Gastroesophageal sphincter (tissue), 4 donors: ENCODE measurements at regions not wholly inside any gene's neighbourhood (a gene's known extent, or its start where the extent isn't known, plus 50 kb on each side); places are given as distances from the start of the nearest gene placed in this dataset.
"Not testable (repeated sequence)": the region's sequence is repeated elsewhere in the genome, so short reads cannot be mapped to it uniquely, and the experiment has no call there.

Experiments used
- ATAC-seq: fragments of 150-250 bp; one replicate; pipeline ENCODE4 v1.9.1; 2016; ENCODE audit warnings: mild to moderate bottlenecking, moderate library complexity
- H3K27ac ChIP-seq, 4 donors: fragments of 200-600 bp; sonication (generic) in 3 of 4; 1 replicate in 3 of 4; 2 replicates in 1 of 4; pipeline ENCODE4 v1.5.1; 2016 to 2019
- H3K27me3 ChIP-seq: fragments of 200-600 bp; sonication (generic); one replicate; pipeline ENCODE4 v1.5.1; 2019
- H3K36me3 ChIP-seq, 2 donors: fragments of 200-600 bp; sonication (generic); one replicate each; pipeline ENCODE4 v1.5.1; 2019; ENCODE audit warnings: control low read depth in 1 of 2
- H3K4me1 ChIP-seq, 3 donors: fragments of 200-600 bp; sonication (generic); 1 replicate in 2 of 3; 2 replicates in 1 of 3; pipeline ENCODE4 v1.5.1; 2016 to 2019; ENCODE audit warnings: control low read depth in 2 of 3
- H3K4me3 ChIP-seq, 2 donors: fragments of 200-600 bp; sonication (generic); one replicate each; pipeline ENCODE4 v1.5.1; 2019; ENCODE audit warnings: mild to moderate bottlenecking in 1 of 2, moderate library complexity in 1 of 2
- H3K9me3 ChIP-seq, 3 donors: fragments of 200-600 bp; sonication (generic); one replicate each; pipeline ENCODE4 v1.5.1; 2017 to 2019; ENCODE audit warnings: control low read depth in 2 of 3
- EP300 ChIP-seq: sonication (generic); formaldehyde crosslinking; IDR thresholded peaks from one replicate; pipeline ENCODE4 v1.6.1; 2017; ENCODE audit warnings: antibody characterized with exemption, mild to moderate bottlenecking
- POLR2A ChIP-seq, 2 donors: fragments of 450-650 bp; IDR thresholded peaks; one replicate each; pipeline ENCODE4 v1.6.1; 2017; ENCODE audit warnings: antibody characterized with exemption in 2 of 2, mild to moderate bottlenecking in 2 of 2, moderate library complexity in 1 of 2
- POLR2AphosphoS5 ChIP-seq: sonication (generic); formaldehyde crosslinking; IDR thresholded peaks from one replicate; pipeline ENCODE4 v1.6.1; 2017; ENCODE audit warnings: antibody characterized with exemption
- WGBS, 2 donors: methylation state at CpG; one replicate each; pipeline ENCODE4 v1.1.5; 2018; ENCODE audit warnings: low coverage in 1 of 2; 5-methylcytosine and 5-hydroxymethylcytosine counted together
- TF ChIP-seq, protein P1 (sequence below), 4 experiments: fragments of 200-600 bp in 2 of 4; fragments of 450-650 bp in 2 of 4; sonication (generic) in 1 of 4; IDR thresholded peaks; one replicate each; pipeline ENCODE4 v1.5.1; 2017 to 2019; ENCODE audit warnings: antibody characterized with exemption in 4 of 4, mild to moderate bottlenecking in 2 of 4, moderate library complexity in 2 of 4

DNA sequence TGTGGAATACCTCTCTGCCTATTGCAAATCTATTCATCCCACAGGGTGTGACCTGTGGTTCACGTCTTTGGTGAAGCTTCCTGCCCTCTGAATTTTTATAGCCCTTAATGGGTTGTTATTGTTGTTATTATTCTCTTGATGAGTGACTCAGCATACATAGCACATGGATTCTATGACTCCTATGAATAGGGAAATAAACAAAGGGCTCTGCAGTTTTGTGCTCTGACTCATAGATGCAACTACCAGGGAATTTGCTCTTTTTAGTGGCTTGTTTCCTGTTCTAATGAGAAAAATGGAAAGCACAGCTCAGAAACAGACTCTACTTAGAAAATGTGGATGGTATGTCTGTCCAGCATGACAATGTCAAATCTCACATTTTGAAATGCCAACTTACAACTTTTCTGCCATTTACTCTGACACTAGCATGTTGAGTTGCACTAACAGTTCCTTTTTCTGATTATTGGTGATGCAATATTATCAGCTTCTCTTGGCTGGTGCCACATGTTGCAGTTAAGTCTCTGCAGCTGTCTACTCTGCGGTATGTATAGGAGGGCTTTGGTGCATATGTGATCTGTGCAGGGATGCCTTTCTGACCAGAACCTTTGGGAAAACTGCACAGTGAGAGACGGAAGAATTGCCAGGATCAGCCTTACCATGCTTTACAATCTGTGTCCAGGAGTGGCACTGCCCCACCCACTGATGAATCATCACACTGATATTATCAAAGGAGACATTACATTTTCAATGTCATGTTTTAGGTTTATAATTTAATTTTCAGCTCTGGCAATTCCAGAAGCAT, 996.4 kb upstream of the WWC1 start:
- ATAC-seq: peak; percentile 48
- WGBS, 2 donors: 58 to 63% methylated on average over 3 of the region's 3 CpGs
- H3K27ac ChIP-seq: peak overlapping the region in 1 of 4 donors; percentile 17

DNA sequence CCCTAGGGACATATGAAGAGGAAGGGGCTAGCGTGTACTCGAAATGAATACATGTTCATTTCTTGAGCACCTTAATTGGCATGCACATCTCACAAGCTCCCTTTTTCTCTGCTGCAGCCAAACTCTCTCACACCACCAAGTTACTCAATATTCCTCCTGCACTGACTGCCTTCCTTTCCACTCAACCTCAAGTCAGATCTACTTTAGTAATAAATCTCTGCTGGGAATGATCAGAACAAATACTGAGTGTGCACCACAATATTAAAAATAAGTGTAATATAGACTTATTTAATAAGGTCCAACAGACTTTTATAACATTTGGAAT, 995.8 kb upstream of the WWC1 start:
- H3K36me3 ChIP-seq: no peaks in the 10 kb centered on the region
- H3K27ac ChIP-seq: no peak overlapping the region
- no peaks in the 10 kb centered on the region for H3K9me3 ChIP-seq
- no peak overlapping the region for H3K4me3 ChIP-seq
- TF ChIP-seq POLR2A (IDR thresholded peaks at IDR 0.05): no peak
- TF ChIP-seq POLR2AphosphoS5: no peak
- no peak for TF ChIP-seq EP300
- TF ChIP-seq, protein P1, sequence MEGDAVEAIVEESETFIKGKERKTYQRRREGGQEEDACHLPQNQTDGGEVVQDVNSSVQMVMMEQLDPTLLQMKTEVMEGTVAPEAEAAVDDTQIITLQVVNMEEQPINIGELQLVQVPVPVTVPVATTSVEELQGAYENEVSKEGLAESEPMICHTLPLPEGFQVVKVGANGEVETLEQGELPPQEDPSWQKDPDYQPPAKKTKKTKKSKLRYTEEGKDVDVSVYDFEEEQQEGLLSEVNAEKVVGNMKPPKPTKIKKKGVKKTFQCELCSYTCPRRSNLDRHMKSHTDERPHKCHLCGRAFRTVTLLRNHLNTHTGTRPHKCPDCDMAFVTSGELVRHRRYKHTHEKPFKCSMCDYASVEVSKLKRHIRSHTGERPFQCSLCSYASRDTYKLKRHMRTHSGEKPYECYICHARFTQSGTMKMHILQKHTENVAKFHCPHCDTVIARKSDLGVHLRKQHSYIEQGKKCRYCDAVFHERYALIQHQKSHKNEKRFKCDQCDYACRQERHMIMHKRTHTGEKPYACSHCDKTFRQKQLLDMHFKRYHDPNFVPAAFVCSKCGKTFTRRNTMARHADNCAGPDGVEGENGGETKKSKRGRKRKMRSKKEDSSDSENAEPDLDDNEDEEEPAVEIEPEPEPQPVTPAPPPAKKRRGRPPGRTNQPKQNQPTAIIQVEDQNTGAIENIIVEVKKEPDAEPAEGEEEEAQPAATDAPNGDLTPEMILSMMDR (IDR thresholded peaks at IDR 0.05): no peak
- no peaks in the 10 kb centered on the region for H3K27me3 ChIP-seq
- 77 to 84% methylated on average over 2 of the region's 2 CpGs for WGBS, 2 donors
- H3K4me1 ChIP-seq: peaks cover 0 to 7% (median 0%) of the 10 kb centered on the region in 3 donors
- ATAC-seq: no peak

More for the DNA sequence above, 996.4 kb upstream of the WWC1 start:
- H3K9me3 ChIP-seq: no peaks in the 10 kb centered on the region
- no peaks in the 10 kb centered on the region for H3K36me3 ChIP-seq
- no peak overlapping the region for H3K4me3 ChIP-seq
- peaks cover 0 to 7% (median 0%) of the 10 kb centered on the region in 3 donors for H3K4me1 ChIP-seq
- TF ChIP-seq POLR2A (IDR thresholded peaks at IDR 0.05): no peak
- TF ChIP-seq EP300: no peak
- TF ChIP-seq, protein P1 (IDR thresholded peaks at IDR 0.05): no peak
- TF ChIP-seq POLR2AphosphoS5: no peak
- no peaks in the 10 kb centered on the region for H3K27me3 ChIP-seq

DNA sequence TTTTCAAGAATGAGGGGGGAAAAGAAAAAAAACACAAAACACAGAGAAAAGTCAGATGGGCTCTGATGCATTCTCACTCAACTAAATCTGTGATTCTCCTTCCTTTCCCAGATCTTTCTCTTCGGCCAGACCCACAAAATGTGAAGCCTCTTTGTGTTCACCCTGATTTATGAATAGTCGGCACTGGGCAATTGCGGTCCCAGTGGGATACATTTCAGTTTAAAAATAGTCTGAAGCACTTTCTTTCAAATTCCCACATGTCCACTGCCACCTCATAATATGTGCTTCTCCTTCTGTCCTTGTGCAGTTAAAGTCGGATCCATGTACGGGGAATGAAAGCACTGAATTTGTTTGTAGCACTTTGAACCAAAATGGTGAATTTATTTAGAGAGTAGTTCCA, 995.4 kb upstream of the WWC1 start:
- Histone ChIP-seq H3K27ac (no peak overlapping the region), H3K36me3 (no peaks in the 10 kb centered on the region), H3K4me1 (peaks cover 0 to 7% (median 0%) of the 10 kb centered on the region in 3 donors), H3K27me3 (no peaks in the 10 kb centered on the region), H3K4me3 (no peak overlapping the region), H3K9me3 (no peaks in the 10 kb centered on the region)
- ATAC-seq: no peak
- TF ChIP-seq EP300 (no peak), POLR2A (IDR thresholded peaks at IDR 0.05) (no peak), POLR2AphosphoS5 (no peak)
- TF ChIP-seq, protein P1 (IDR thresholded peaks at IDR 0.05): no peak
- 59 to 83% methylated on average over 5 of the region's 5 CpGs for WGBS, 2 donors

DNA sequence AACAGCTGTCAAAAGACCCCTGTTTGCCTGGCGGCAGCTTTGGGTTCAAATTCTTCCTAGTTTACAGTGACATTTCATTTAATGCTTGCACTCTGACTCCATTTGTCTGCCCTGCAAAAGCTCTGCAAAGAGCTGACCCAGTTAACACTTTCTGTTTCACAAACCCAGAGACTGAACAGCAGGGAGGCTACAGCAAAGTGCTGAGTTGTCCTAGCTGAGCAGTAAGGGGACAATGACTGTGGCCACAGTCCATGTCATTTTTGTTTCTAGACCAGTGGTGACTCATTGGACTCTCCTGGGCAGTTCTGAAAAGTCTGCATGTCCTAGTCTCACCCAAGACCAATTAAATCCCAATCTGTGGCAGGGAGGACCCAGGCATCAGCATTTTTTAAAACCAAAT, 994.8 kb upstream of the WWC1 start:
- ATAC-seq: no peak
- H3K27me3 ChIP-seq: no peaks in the 10 kb centered on the region
- H3K9me3 ChIP-seq: no peaks in the 10 kb centered on the region
- peaks cover 0 to 7% (median 0%) of the 10 kb centered on the region in 3 donors for H3K4me1 ChIP-seq
- H3K36me3 ChIP-seq: no peaks in the 10 kb centered on the region
- H3K27ac ChIP-seq: no peak overlapping the region
- H3K4me3 ChIP-seq: no peak overlapping the region
- no peak for TF ChIP-seq POLR2A (IDR thresholded peaks at IDR 0.05)
- TF ChIP-seq, protein P1 (IDR thresholded peaks at IDR 0.05): no peak
- no peak for TF ChIP-seq POLR2AphosphoS5
- TF ChIP-seq EP300: no peak
- 43 to 91% methylated on average over 1 of the region's 1 CpG for WGBS, 2 donors

DNA sequence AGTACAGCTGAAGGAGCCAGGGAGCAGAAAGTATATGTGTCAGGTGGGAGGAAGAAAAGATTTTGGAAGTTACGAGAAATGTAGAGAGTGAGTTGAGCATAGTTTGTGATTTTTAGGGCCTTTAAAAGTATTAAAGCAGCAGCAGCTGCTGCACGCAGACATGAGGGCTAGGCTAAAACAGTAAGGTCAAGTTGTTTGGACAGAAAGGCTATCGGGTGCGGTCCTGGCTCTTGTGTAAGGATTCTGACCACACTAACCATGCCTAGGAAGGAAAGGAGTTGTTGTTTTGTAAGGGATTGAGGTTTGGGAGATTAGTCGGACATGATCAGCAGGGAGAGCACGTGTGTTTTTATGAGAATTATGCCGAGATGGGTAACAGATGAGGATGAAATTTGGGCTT, 991.6 kb upstream of the WWC1 start:
- H3K9me3 ChIP-seq, H3K4me3 ChIP-seq, H3K27me3 ChIP-seq, H3K27ac ChIP-seq, H3K4me1 ChIP-seq, ATAC-seq, H3K36me3 ChIP-seq: not testable (repeated sequence)
- WGBS, 2 donors: 77 to 79% methylated on average over 4 to 7 of the region's 7 CpGs
